Gastrocnemius medialis (tissue), 4 donors: ENCODE measurements at regions not wholly inside any gene's neighbourhood (a gene's known extent, or its start where the extent isn't known, plus 50 kb on each side); places are given as distances from the start of the nearest gene placed in this dataset.

Experiments
- POLR2A ChIP-seq, 2 donors: fragments of 450-650 bp; IDR thresholded peaks; one replicate each; pipeline ENCODE4 v1.6.1; 2017; ENCODE audit warnings: antibody characterized with exemption in 2 of 2, mild to moderate bottlenecking in 2 of 2, moderate library complexity in 2 of 2
- TF ChIP-seq, protein P1 (sequence below), 5 experiments: fragments of 450-650 bp in 3 of 5; fragments of 200-600 bp in 2 of 5; sonication (generic) in 2 of 5; IDR thresholded peaks in 4 of 5; conservative IDR thresholded peaks in 1 of 5; 1 replicate in 4 of 5; 2 replicates in 1 of 5; pipeline ENCODE4 v1.5.1; 2016 to 2019; ENCODE audit warnings: antibody characterized with exemption in 5 of 5, mild to moderate bottlenecking in 3 of 5, moderate library complexity in 3 of 5

DNA sequence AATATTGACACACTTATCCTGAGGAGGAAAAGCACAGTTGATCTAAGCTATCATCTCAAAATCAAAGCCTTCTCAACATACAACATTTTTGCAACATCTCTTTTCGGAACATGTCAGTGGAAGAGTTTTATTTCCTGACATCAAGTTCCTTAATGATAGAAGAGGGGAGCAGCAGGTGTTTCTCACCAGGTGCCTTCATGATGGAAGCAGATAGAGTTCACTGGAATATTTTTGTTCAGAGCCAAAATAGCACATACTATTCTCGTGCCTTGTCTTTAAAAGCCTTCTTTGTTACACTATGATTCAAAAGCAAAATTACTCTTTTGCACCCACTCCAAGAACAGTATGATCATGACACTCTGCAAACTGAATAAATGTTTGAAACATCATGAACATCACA is 176.9 kb upstream of the CCNG1 start:
- TF ChIP-seq, protein P1, sequence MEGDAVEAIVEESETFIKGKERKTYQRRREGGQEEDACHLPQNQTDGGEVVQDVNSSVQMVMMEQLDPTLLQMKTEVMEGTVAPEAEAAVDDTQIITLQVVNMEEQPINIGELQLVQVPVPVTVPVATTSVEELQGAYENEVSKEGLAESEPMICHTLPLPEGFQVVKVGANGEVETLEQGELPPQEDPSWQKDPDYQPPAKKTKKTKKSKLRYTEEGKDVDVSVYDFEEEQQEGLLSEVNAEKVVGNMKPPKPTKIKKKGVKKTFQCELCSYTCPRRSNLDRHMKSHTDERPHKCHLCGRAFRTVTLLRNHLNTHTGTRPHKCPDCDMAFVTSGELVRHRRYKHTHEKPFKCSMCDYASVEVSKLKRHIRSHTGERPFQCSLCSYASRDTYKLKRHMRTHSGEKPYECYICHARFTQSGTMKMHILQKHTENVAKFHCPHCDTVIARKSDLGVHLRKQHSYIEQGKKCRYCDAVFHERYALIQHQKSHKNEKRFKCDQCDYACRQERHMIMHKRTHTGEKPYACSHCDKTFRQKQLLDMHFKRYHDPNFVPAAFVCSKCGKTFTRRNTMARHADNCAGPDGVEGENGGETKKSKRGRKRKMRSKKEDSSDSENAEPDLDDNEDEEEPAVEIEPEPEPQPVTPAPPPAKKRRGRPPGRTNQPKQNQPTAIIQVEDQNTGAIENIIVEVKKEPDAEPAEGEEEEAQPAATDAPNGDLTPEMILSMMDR (IDR thresholded peaks at IDR 0.05 in 4 of 5, conservative IDR thresholded peaks at IDR 0.05 in 1 of 5), result no peak
- no peak for TF ChIP-seq POLR2A (IDR thresholded peaks at IDR 0.05)
